GM21390 (cell line): ENCODE measurements at regions not wholly inside any gene's neighbourhood (a gene's known extent, or its start where the extent isn't known, plus 50 kb on each side); places are given as distances from the start of the nearest gene placed in this dataset.
"Not testable (repeated sequence)": the region's sequence is repeated elsewhere in the genome, so short reads cannot be mapped to it uniquely, and the experiment has no call there.

Experiments used
- ATAC-seq: cut with Tn5 transposase; IDR thresholded peaks from one replicate; pipeline ENCODE4 v1.9.1; 2021; ENCODE audit not compliant: unreplicated experiment

DNA sequence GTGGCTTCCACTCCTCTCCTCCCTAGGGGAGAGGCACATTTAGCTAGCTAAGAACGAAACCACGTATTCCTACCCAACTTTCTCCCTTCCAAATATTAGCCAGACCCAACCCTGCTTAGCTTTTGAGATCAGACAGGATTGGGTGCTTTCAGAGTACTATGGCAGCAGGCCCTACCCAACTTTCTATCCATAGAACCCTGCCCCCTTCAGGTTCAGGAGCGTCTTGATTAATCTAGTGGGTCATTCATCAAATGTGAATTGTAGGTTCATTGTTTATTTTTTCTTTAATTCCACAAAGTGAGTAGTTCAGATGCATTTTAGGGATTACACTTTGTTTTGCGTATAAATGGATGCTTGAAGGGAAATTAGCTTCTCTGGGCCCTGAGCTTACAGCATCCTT is 188.3 kb downstream of the MIB1 start:
- ATAC-seq = no peak

DNA sequence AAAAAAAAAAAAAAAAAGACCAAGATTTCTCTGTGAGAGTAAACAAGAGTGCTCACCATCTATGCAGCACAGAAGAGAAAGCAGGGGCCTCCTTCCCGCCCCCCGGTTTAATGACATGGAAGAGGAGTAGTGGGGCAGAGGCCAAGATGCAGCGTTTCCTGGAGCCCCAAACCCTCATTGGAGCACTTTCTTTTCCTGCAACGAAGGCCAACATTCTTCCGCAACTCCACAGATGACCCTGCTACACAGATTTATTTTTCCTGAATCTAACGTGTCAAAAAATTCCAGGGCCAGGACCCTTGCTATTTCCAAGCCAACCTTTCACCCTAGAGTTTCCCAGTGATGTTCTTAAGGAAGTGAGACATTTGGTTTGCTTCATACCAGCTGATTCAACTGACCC is 189.6 kb downstream of the MIB1 start:
- ATAC-seq = no peak

DNA sequence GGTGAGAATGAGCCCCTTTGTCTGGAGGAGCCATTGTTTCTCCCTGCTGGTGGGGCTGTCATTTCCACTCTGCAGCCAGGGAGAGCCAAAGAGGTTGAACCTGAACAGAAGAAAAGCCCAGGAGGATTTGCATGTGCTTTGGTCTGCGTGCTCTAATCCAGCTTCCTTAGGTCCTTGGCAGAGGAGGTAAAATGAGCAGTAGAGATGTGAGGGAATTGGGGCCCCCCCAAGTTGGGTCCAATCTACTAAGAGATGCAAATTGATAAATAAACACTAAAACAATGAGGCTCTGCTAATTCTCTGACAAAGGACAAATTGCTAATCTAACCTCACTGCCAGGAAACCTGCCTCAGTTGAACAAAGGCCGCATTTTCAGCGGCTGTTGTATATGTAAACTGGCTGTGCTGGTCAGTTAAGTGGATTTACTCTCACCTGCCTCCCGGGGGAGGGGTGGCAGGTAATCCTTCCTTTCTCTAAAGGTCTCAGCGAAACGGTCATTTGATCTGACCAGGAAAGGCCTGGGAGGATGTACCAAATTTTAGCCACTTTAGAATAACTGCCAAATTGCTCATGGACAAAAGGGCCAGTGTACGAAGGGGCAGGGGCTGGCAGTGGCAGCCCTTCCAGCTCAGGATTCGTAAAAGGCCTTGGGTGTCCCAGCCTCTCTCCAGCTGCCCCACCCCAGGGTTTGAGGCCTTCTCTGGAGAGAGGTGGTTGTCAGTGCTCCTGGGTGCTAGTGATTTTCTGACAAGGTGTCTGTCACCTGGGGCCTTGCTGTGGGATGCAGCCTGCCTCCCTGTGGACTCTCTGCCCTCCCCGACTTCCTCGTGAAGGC is 193.6 kb downstream of the MIB1 start:
- no peak for ATAC-seq

GRCh38 chr18:21934766-21935015 is 194.1 kb downstream of the MIB1 start:
- ATAC-seq = no peak

DNA sequence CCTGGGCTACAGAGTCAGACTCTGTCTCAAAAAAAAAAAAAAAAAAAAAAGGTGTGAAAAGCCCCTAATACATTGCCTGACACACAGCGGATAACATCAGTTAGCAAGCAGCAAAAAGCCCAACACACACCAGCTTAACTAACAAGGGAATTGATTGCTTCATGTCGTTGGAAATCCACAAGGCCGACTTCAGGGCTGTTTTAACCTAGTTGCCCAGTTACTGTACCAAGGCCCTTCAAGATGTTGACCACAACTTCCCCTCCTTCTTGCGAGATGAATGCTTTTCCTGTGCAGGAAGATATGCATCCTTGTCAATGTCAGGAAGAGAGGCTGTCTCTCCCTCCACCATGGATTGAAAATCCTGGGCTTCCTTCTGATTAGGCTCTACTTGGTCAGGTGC is 202.9 kb downstream of the MIB1 start:
- ATAC-seq = no peak

DNA sequence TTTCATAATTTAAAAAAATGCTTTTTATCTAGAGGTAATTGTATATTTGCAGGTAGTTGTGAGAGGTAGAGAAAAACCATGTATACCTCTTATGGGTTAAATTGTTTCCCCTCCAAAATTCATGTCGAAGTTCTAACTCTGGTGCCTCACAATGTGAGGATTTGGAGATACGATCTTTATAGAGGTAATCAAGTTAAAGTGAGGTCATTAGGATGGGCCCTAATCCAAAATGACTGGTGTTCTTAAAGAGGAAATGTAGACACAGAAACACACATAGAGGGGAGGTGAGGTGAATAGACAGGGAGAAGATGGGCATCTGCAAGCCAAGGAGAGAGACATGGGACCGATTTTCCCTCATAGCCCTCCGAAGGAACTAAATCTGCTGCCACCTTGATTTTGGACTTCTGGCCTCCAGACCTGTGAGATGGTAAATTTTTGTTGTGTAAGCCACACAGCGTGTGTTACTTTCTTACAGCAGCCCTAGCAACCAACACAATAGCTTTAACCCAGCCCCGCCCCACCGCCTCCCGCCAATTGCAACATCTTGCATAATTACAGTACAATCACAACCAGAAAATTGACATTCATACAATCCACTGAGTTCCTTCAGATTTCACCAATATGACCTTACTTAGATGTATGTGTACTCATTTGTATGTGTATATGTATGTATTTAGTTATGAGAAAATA is 208.9 kb downstream of the MIB1 start:
- no peak for ATAC-seq

GRCh38 chr18:21955757-21956652 is 213.4 kb upstream of the GATA6 start:
- ATAC-seq = peak; percentile 86

GRCh38 chr18:21958263-21958662 is 211.1 kb upstream of the GATA6 start:
- no peak for ATAC-seq

DNA sequence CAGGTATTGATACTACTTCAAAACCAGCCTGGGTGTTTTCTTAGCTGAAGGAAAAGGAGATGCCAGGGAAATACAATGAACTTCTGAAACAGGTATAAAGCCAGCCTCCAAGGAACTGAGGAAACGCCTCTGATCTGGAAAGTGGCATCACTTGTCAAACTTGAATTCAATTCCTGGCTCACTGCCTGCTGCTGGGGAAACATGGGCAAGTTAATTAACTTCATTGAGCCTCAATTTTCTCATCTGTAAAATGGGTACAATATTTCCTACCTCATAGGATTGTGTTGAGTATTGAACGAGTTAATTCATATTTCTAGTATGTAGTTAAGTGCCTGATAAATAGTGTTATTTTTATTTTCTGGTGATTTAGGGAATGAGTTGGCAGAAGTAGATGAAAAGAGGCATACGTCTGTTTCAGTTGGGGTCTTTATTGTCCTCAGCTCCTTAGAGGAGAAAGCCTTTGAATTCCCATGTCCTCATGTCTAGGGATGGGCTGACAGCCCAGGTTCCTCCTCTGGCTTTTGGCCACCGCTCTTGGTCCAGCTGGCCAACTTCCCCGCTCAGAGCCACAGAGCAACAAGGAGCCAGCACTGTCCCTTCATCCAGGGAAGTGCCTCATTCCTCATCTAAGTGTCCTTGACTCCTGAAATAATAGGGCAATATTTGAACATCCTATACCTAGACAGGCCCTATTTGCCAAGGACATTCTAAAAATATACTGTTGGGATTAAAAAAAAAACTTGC is 210.5 kb upstream of the GATA6 start:
- no peak for ATAC-seq

GRCh38 chr18:21960189-21960588 is 209.2 kb upstream of the GATA6 start:
- no peak for ATAC-seq

- no peak for ATAC-seq
These were observed 206.1 kb upstream of the GATA6 start for GRCh38 chr18:21963336-21963735.

- ATAC-seq = no peak
These were observed 201.1 kb upstream of the GATA6 start for GRCh38 chr18:21968338-21968737.

DNA sequence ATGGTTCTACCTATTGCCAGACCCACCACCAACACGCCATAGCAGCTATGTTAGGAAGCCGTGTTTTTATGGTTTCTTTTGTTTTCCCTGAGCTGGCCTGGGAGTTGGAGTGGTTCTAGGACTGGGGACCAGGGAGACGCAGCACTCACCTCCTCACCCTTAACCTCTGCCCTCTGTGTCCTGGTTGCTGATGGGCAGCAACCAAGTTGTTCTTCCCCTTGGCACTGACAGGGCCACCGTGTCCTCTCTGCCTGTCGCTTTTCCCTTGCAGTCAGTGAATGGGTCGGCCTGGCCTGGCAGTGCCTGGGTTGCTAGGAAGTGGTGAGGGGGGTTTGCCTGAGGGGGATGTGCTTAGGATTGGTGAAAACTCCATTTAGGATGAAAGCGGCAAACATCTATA is 197.1 kb upstream of the GATA6 start:
- no peak for ATAC-seq

GRCh38 chr18:21975954-21976353 is 193.4 kb upstream of the GATA6 start:
- ATAC-seq = not testable (repeated sequence)

- ATAC-seq = no peak
These were observed 190.7 kb upstream of the GATA6 start for GRCh38 chr18:21978546-21979170.

DNA sequence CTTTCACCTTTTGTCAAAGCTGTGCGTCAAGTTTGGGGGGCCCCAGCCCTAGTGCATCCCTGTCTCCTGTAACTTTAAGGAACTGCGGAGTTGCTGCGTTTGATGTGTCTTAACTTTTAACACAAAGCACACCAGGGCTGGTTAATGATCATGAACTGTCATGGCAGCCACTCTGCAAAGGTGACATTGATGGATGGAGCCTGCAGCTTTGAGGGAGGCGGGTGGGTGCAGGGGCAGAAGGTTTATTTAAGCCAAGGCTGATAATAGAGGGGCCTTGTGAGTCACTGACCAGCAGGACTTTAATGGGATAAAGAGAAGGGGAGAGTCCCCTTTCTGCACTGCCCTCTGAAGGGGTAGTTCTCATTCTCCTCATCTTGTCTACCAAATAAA is 190.2 kb upstream of the GATA6 start:
- ATAC-seq = no peak

- no peak for ATAC-seq
These were observed 189.6 kb upstream of the GATA6 start for GRCh38 chr18:21979759-21980158.

- ATAC-seq = no peak
These were observed 188.6 kb upstream of the GATA6 start for GRCh38 chr18:21980744-21981143.

DNA sequence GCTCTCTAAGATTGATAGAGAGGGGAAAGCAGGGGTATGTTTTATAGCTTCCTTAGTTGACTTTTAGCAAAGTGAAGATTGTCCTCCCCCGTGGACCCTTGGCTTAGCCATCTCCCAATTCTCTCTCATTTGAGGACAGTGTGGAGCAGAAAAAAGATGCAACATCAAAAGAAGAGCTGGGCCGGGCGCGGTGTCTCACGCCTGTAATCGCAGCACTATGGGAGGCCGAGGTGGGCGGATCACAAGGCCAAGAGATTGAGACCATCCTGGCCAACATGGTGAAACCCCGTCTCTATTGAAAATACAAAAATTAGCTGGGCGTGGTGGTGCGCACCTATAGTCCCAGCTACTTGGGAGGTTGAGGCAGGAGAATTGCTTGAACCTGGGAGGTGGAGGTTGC is 187.9 kb upstream of the GATA6 start:
- ATAC-seq = not testable (repeated sequence)

- no peak for ATAC-seq
These were observed 178.3 kb upstream of the GATA6 start for GRCh38 chr18:21991081-21991534.

DNA sequence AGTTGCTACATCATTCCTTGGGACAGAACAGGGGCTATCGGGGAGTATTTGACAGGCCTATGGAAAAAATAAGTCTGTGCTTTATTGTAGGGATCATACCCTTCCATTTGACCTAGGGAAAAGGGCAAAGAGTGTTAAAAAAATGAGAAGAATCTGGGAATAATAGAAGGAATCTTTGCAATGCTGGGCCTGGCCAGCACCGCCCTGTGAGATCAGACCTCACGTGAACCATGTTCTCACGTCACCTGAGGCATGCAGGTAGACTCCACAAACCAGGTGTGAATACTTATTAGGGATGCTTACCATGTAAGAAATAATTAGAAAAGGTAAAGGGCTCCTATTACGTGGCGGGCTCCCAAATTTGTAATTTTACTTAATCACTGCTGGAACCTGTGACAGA is 177.5 kb upstream of the GATA6 start:
- no peak for ATAC-seq
